H1 (cell line): ENCODE measurements at regions not wholly inside any gene's neighbourhood (a gene's known extent, or its start where the extent isn't known, plus 50 kb on each side); places are given as distances from the start of the nearest gene placed in this dataset.

Experiments
- BCL11A ChIP-seq, 2 experiments: IDR thresholded peaks; one replicate each; pipeline ENCODE4 v1.6.1; 2011; ENCODE audit warnings: low read depth in 2 of 2, low read length in 2 of 2, mild to moderate bottlenecking in 2 of 2
- CHD1 ChIP-seq: IDR thresholded peaks from 2 replicates; pipeline ENCODE4 v1.6.1; 2012; ENCODE audit warnings: low read depth, low read length, improper control_type of control experiment
- CHD7 ChIP-seq: fragments of 300-600 bp; sonication (generic); IDR thresholded peaks from 2 replicates; pipeline ENCODE4 v1.7.1; 2012; ENCODE audit warnings: low read length, moderate library complexity, mild to moderate bottlenecking, inconsistent platforms; ENCODE audit not compliant: insufficient replicate concordance
- POLR2AphosphoS5 ChIP-seq: IDR thresholded peaks from 2 replicates; pipeline ENCODE4 v1.6.1; 2011; ENCODE audit warnings: low read depth, low read length
- SP1 ChIP-seq: IDR thresholded peaks from 2 replicates; pipeline ENCODE4 v1.6.1; 2011; ENCODE audit warnings: low read depth, low read length
- SP4 ChIP-seq: IDR thresholded peaks from 2 replicates; pipeline ENCODE4 v1.6.1; 2012; ENCODE audit warnings: low read length, inconsistent platforms

DNA sequence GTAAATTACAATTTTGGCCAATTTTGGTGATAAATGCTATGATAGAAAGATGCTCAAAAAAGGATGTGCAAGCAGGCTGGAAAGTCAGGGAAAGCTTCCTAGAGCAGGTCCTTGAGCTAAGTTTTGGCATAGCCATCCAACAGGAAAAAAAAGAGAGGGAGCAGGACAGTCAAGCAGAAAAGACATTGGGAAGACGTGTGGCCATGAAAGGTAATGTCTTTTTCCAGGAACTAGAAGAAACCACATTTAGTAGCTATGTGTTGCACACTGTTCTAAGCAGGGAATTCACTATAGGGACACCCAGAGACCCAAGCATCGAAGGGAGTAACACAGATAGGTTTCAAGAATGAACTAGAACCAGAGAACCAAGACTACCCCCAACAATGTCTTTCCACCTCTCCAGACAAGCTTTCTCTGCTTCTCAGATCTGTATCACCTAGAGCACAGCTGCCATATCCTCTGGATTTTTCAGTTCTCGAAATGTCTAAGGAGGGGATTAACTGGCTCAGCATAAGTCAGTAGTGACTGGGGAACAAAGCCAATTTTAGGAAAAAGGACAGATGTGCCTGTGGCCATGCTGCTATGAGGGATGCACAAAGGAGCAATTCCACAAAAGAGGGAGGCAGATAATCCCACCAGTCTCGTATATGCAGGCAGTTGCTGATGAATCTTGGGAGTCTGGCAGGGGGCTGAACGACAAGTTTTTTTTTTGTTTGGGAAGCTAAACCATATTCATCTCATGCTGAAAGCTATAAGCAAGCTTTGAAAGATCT, 97.1 kb upstream of the DAB1 start (continued):
- TF ChIP-seq POLR2AphosphoS5 (no peak), BCL11A (IDR thresholded peaks at IDR 0.05; ENCODE audit: low read depth in 2 of 2, low read length in 2 of 2) (no peak), SP1 (no peak), CHD1 (no peak), SP4 (no peak), CHD7 (no peak)
